HepG2 (cell line): ENCODE measurements at regions not wholly inside any gene's neighbourhood (a gene's known extent, or its start where the extent isn't known, plus 50 kb on each side); places are given as distances from the start of the nearest gene placed in this dataset.

Experiments used
- MAZ ChIP-seq, 2 experiments: sonication (generic) in 1 of 2; formaldehyde crosslinking in 1 of 2; IDR thresholded peaks; 2 replicates each; pipeline versions ENCODE4 v1.5.0 to v1.6.1; 2012 to 2020; ENCODE audit warnings: low read depth in 2 of 2, mild to moderate bottlenecking in 2 of 2, borderline replicate concordance in 1 of 2, improper control_type of control experiment in 1 of 2, low read length in 1 of 2, missing genetic modification reagents in 1 of 2, moderate library complexity in 1 of 2
- NFKB2 ChIP-seq: sonication (generic); formaldehyde crosslinking; IDR thresholded peaks from 2 replicates; pipeline ENCODE4 v1.4.0; 2020; ENCODE audit warnings: missing genetic modification reagents, borderline replicate concordance
- NFKBIZ ChIP-seq: IDR thresholded peaks from 2 replicates; pipeline ENCODE4 v1.6.1; 2018; ENCODE audit warnings: missing genetic modification reagents, missing compliant biosample characterization
- POLR2AphosphoS5 ChIP-seq: IDR thresholded peaks from 2 replicates; pipeline ENCODE4 v1.6.1; 2012; ENCODE audit warnings: low read depth, low read length
- ZNF546 ChIP-seq: sonication (generic); formaldehyde crosslinking; conservative IDR thresholded peaks from 2 replicates; pipeline ENCODE4 v1.8.1; 2023; ENCODE audit warnings: mild to moderate bottlenecking, missing genetic modification reagents
- TF ChIP-seq, protein P1 (sequence below): sonication (generic); formaldehyde crosslinking; conservative IDR thresholded peaks from 2 replicates; pipeline ENCODE4 v1.4.0; 2020; ENCODE audit warnings: missing genetic modification reagents
- TF ChIP-seq, protein P2 (sequence below): IDR thresholded peaks from 2 replicates; pipeline ENCODE4 v1.6.1; 2016
- TF ChIP-seq, protein P3 (sequence below): sonication (generic); formaldehyde crosslinking; IDR thresholded peaks from 2 replicates; pipeline ENCODE4 v1.5.0; 2020; ENCODE audit warnings: mild to moderate bottlenecking, missing genetic modification reagents, moderate library complexity

DNA sequence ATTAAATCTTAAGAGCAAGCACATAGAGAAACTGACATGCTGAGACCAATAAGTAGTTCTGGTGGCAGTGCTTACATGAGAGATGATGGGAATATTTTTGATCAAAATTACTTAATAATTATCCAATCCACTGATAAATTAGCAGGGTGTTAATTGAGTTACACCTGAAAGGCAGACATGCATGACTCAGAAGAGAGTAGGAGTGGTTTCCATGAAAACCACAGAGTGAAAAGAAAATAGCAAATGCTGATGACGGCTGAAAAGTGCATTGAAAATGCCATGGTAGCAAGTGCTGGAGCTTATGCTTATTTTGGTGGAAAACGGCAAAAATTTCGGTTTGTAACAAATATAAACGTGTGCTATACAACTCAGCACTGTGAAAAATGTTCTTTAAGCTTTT, 267.8 kb upstream of the LRRN1 start:
- TF ChIP-seq NFKB2 (CRISPR knock-in tag): no peak
- TF ChIP-seq, protein P1, sequence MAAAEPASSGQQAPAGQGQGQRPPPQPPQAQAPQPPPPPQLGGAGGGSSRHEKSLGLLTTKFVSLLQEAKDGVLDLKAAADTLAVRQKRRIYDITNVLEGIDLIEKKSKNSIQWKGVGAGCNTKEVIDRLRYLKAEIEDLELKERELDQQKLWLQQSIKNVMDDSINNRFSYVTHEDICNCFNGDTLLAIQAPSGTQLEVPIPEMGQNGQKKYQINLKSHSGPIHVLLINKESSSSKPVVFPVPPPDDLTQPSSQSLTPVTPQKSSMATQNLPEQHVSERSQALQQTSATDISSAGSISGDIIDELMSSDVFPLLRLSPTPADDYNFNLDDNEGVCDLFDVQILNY (CRISPR knock-in tag): no peak
- TF ChIP-seq, protein P2, sequence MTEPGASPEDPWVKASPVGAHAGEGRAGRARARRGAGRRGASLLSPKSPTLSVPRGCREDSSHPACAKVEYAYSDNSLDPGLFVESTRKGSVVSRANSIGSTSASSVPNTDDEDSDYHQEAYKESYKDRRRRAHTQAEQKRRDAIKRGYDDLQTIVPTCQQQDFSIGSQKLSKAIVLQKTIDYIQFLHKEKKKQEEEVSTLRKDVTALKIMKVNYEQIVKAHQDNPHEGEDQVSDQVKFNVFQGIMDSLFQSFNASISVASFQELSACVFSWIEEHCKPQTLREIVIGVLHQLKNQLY (CRISPR knock-in tag): no peak
- no peak for TF ChIP-seq MAZ (IDR thresholded peaks at IDR 0.05; ENCODE audit: borderline replicate concordance, low read depth, low read length)
- TF ChIP-seq MAZ (CRISPR knock-in tag; IDR thresholded peaks at IDR 0.05; ENCODE audit: low read depth): no peak
- TF ChIP-seq, protein P3, sequence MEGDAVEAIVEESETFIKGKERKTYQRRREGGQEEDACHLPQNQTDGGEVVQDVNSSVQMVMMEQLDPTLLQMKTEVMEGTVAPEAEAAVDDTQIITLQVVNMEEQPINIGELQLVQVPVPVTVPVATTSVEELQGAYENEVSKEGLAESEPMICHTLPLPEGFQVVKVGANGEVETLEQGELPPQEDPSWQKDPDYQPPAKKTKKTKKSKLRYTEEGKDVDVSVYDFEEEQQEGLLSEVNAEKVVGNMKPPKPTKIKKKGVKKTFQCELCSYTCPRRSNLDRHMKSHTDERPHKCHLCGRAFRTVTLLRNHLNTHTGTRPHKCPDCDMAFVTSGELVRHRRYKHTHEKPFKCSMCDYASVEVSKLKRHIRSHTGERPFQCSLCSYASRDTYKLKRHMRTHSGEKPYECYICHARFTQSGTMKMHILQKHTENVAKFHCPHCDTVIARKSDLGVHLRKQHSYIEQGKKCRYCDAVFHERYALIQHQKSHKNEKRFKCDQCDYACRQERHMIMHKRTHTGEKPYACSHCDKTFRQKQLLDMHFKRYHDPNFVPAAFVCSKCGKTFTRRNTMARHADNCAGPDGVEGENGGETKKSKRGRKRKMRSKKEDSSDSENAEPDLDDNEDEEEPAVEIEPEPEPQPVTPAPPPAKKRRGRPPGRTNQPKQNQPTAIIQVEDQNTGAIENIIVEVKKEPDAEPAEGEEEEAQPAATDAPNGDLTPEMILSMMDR (CRISPR knock-in tag): no peak
- no peak for TF ChIP-seq NFKBIZ
- no peak for TF ChIP-seq POLR2AphosphoS5
- no peak for TF ChIP-seq ZNF546
